MM.1S (cell line): ENCODE measurements at regions not wholly inside any gene's neighbourhood (a gene's known extent, or its start where the extent isn't known, plus 50 kb on each side); places are given as distances from the start of the nearest gene placed in this dataset.

ENCODE experiments used
- EZH2phosphoT487 ChIP-seq: fragments of 300-600 bp; sonication (generic); IDR thresholded peaks from 2 replicates; pipeline ENCODE4 v1.6.1; 2018; ENCODE audit warnings: antibody characterized with exemption, low read length
- TF ChIP-seq, protein P1 (sequence below): fragments of 300-600 bp; sonication (generic); IDR thresholded peaks from 2 replicates; pipeline ENCODE4 v1.5.1; 2016; ENCODE audit warnings: antibody characterized with exemption, low read length, mixed read lengths

DNA sequence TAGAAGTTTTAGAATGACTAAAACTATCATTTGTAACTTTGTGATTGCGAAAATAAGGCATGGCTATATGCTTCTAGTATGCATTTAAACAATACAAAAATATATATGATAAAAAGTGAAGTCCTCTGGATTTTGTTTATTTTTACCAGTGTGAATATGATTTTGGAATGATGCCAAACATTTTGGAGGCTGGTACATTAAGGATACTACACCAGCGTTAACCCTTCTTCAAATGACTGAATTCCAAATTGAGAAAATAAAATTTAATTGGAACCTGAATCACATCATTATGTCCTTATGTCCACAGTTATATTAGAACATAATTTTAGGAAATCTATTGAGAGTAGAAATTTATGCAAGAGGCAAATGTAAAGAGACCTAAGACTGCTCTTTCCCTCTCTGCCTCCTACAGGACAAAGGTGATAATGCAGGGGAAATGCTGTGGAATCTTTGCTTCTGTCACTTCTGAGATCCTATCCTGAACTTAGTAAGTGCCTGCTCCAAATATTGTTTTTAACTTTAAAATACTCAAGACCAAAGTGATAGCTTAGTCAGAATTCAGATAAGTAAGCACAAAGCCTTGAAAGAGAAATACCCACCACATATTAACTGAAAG is 121.1 kb upstream of the NANOGP8 start:
- TF ChIP-seq EZH2phosphoT487 = no peak
- TF ChIP-seq, protein P1, sequence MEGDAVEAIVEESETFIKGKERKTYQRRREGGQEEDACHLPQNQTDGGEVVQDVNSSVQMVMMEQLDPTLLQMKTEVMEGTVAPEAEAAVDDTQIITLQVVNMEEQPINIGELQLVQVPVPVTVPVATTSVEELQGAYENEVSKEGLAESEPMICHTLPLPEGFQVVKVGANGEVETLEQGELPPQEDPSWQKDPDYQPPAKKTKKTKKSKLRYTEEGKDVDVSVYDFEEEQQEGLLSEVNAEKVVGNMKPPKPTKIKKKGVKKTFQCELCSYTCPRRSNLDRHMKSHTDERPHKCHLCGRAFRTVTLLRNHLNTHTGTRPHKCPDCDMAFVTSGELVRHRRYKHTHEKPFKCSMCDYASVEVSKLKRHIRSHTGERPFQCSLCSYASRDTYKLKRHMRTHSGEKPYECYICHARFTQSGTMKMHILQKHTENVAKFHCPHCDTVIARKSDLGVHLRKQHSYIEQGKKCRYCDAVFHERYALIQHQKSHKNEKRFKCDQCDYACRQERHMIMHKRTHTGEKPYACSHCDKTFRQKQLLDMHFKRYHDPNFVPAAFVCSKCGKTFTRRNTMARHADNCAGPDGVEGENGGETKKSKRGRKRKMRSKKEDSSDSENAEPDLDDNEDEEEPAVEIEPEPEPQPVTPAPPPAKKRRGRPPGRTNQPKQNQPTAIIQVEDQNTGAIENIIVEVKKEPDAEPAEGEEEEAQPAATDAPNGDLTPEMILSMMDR = peak; percentile 67
